HEK293 (cell line): ENCODE measurements at regions not wholly inside any gene's neighbourhood (a gene's known extent, or its start where the extent isn't known, plus 50 kb on each side); places are given as distances from the start of the nearest gene placed in this dataset.

Experiments
- CTCF ChIA-PET: fragments of 350-600 bp; formaldehyde crosslinking; extraction: SDS; loops from one replicate; lab custom pipeline; 2021; ENCODE audit warnings: antibody characterized with exemption; lab: Yijun Ruan, JAX
- POLR2A ChIA-PET: fragments of 300-600 bp; formaldehyde crosslinking; extraction: SDS; loops from one replicate; lab custom pipeline; 2020; ENCODE audit warnings: antibody characterized with exemption, inconsistent platforms; lab: Yijun Ruan, JAX
- H3K27ac ChIP-seq: fragments of 200-500 bp; sonication (Bioruptor generic); 2 replicates; pipeline ENCODE4 v1.5.1; 2014; ENCODE audit warnings: low read depth, low read length, control low read depth, inconsistent platforms; ENCODE audit errors: extremely low read depth
- H3K36me3 ChIP-seq, 2 experiments: fragments of 200-500 bp in 1 of 2; sonication (Bioruptor generic) in 1 of 2; 1 replicate in 1 of 2; 2 replicates in 1 of 2; pipeline ENCODE4 v1.5.1; 2014 to 2017; ENCODE audit warnings: inconsistent platforms in 2 of 2, low read length in 2 of 2; ENCODE audit not compliant: control insufficient read depth in 2 of 2, insufficient read depth in 1 of 2
- H3K4me1 ChIP-seq: fragments of 200-500 bp; sonication (Bioruptor generic); 2 replicates; pipeline ENCODE4 v1.5.1; 2014; ENCODE audit warnings: mild to moderate bottlenecking, low read length, inconsistent platforms; ENCODE audit not compliant: control insufficient read depth, insufficient read depth
- H3K4me3 ChIP-seq: 2 replicates; pipeline ENCODE4 v1.5.1; 2011; ENCODE audit warnings: low read depth, mild to moderate bottlenecking, control low read depth, low read length, moderate library complexity
- H3K9me3 ChIP-seq: fragments of 200-500 bp; sonication (Bioruptor generic); 2 replicates; pipeline ENCODE4 v1.5.1; 2014; ENCODE audit warnings: low read depth, low read length, inconsistent platforms; ENCODE audit not compliant: control insufficient read depth, insufficient read depth
- AEBP2 ChIP-seq: fragments of 450-650 bp; formaldehyde crosslinking; IDR thresholded peaks from 2 replicates; pipeline ENCODE4 v1.5.1; 2016; ENCODE audit warnings: missing biosample characterization, missing genetic modification characterization, borderline replicate concordance
- BCL11A ChIP-seq: fragments of 450-650 bp; formaldehyde crosslinking; IDR thresholded peaks from 2 replicates; pipeline ENCODE4 v1.5.1; 2016; ENCODE audit warnings: low read depth, missing biosample characterization, missing genetic modification characterization
- EGR2 ChIP-seq: fragments of 450-650 bp; formaldehyde crosslinking; IDR thresholded peaks from 2 replicates; pipeline ENCODE4 v1.5.1; 2016; ENCODE audit warnings: low read depth, missing biosample characterization, missing genetic modification characterization
- KLF16 ChIP-seq: fragments of 450-650 bp; formaldehyde crosslinking; IDR thresholded peaks from 2 replicates; pipeline ENCODE4 v1.5.1; 2017; ENCODE audit warnings: missing biosample characterization, missing genetic modification characterization
- SETDB1 ChIP-seq: IDR thresholded peaks from one replicate; pipeline ENCODE4 v1.6.1; 2017; ENCODE audit warnings: mild to moderate bottlenecking, low read length, moderate library complexity, mixed read lengths; ENCODE audit not compliant: insufficient read length
- ZBTB7A ChIP-seq: fragments of 450-650 bp; formaldehyde crosslinking; IDR thresholded peaks from 2 replicates; pipeline ENCODE4 v1.5.1; 2016; ENCODE audit warnings: low read depth, missing biosample characterization, missing genetic modification characterization
- ZEB2 ChIP-seq: fragments of 450-650 bp; formaldehyde crosslinking; IDR thresholded peaks from 2 replicates; pipeline ENCODE4 v1.5.1; 2016; ENCODE audit warnings: missing biosample characterization, missing genetic modification characterization
- ZNF174 ChIP-seq: fragments of 450-650 bp; formaldehyde crosslinking; IDR thresholded peaks from 2 replicates; pipeline ENCODE4 v1.5.0; 2017; ENCODE audit warnings: missing biosample characterization, mild to moderate bottlenecking, missing genetic modification characterization
- ZNF24 ChIP-seq: fragments of 450-650 bp; formaldehyde crosslinking; IDR thresholded peaks from 2 replicates; pipeline ENCODE4 v1.5.1; 2016; ENCODE audit warnings: missing biosample characterization, missing genetic modification characterization
- ZNF292 ChIP-seq: fragments of 450-650 bp; formaldehyde crosslinking; IDR thresholded peaks from 2 replicates; pipeline ENCODE4 v1.5.1; 2016; ENCODE audit warnings: low read depth, missing biosample characterization, missing genetic modification characterization, borderline replicate concordance
- ZNF398 ChIP-seq: fragments of 450-650 bp; formaldehyde crosslinking; IDR thresholded peaks from 2 replicates; pipeline ENCODE4 v1.5.1; 2017; ENCODE audit warnings: missing biosample characterization, missing genetic modification characterization
- ZNF423 ChIP-seq: fragments of 450-650 bp; formaldehyde crosslinking; IDR thresholded peaks from 2 replicates; pipeline ENCODE4 v1.5.1; 2016; ENCODE audit warnings: missing biosample characterization, missing genetic modification characterization
- ZNF513 ChIP-seq: fragments of 450-650 bp; IDR thresholded peaks from 2 replicates; pipeline ENCODE4 v1.5.1; 2018; ENCODE audit warnings: missing biosample characterization, missing genetic modification characterization
- ZNF596 ChIP-seq: fragments of 450-650 bp; IDR thresholded peaks from 2 replicates; pipeline ENCODE4 v1.5.0; 2018; ENCODE audit warnings: missing biosample characterization, mild to moderate bottlenecking, missing genetic modification characterization, moderate library complexity
- ZNF777 ChIP-seq: fragments of 450-650 bp; formaldehyde crosslinking; IDR thresholded peaks from 2 replicates; pipeline ENCODE4 v1.5.1; 2017; ENCODE audit warnings: missing biosample characterization, missing genetic modification characterization, borderline replicate concordance
- ZNF843 ChIP-seq: fragments of 450-650 bp; formaldehyde crosslinking; IDR thresholded peaks from 2 replicates; pipeline ENCODE4 v1.5.1; 2016; ENCODE audit warnings: missing biosample characterization, missing genetic modification characterization
- TF ChIP-seq, protein P1 (sequence below): fragments of 450-650 bp; formaldehyde crosslinking; conservative IDR thresholded peaks from 2 replicates; pipeline ENCODE4 v1.5.1; 2016; ENCODE audit warnings: low read depth, missing biosample characterization, missing genetic modification characterization

DNA sequence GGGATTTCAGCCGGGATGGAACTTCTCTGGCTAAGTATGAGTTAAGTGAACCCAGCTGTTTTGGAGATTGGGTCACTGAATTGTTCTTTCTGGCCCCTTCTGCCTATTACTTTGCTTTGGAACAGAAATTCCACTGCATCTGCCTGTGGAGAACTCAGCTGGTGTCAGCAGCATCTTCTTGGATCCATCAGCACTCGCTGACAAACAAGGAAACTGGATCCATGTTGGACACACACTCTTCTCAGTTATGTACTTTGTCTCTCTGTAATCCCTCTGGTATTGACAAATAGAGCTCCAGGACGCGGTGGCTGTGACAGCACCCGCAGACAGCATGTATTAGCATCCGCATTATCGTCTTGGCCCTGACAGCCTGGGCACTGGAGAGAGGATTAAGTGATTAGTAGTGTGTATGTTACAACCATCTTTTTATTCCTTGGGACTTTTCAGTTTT is 73.0 kb upstream of the BMPER start (continued):
- TF ChIP-seq KLF16 (no peak), ZNF513 (tag by site-specific recombination) (no peak), ZNF777 (no peak), ZNF423 (no peak), SETDB1 (no peak)
- TF ChIP-seq, all 188 proteins: peak for 0

DNA sequence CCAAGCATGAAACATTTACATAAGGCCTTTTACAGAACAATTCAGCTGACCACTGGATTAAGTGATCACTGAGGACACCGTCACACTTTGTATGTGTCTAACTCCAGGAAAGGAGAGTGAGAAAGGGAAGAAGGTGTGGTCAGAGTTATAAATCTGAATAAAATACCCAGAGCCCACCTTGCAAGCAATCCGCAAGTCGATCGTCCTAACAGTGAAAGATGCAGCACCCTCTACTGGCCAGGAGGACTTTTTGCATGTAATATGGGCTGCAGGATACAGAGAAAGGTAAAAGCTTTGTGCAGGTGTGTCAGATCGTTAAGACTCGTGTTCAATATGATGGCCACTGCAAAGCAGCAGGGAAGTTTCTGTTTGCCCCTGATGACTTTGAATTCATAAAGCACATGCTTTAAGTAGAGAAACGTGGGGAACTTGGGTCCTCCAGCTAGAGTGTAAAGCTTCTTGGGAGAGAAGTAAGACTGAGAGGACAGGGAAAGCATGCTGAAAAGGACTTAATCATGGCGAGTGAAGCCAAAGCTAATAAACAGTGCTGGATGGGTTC is 68.5 kb upstream of the BMPER start:
- H3K36me3 ChIP-seq = no peaks in the 10 kb centered on the region
- H3K27ac ChIP-seq = no peak overlapping the region
- no peak overlapping the region for H3K4me3 ChIP-seq
- no peak for TF ChIP-seq ZNF398 (tag by site-specific recombination)
- no peak for TF ChIP-seq ZNF292
- no peak for TF ChIP-seq ZNF174
- no peak for TF ChIP-seq ZNF843
- no peak for TF ChIP-seq ZNF596 (tag by site-specific recombination)
- no peak for TF ChIP-seq EGR2
- TF ChIP-seq ZNF24 (tag by site-specific recombination) = no peak
- no peak for TF ChIP-seq ZBTB7A (tag by site-specific recombination)
- no peak for TF ChIP-seq ZEB2 (tag by site-specific recombination)
- TF ChIP-seq AEBP2 = no peak
- no peak for TF ChIP-seq BCL11A (tag by site-specific recombination)
- TF ChIP-seq, protein P1, sequence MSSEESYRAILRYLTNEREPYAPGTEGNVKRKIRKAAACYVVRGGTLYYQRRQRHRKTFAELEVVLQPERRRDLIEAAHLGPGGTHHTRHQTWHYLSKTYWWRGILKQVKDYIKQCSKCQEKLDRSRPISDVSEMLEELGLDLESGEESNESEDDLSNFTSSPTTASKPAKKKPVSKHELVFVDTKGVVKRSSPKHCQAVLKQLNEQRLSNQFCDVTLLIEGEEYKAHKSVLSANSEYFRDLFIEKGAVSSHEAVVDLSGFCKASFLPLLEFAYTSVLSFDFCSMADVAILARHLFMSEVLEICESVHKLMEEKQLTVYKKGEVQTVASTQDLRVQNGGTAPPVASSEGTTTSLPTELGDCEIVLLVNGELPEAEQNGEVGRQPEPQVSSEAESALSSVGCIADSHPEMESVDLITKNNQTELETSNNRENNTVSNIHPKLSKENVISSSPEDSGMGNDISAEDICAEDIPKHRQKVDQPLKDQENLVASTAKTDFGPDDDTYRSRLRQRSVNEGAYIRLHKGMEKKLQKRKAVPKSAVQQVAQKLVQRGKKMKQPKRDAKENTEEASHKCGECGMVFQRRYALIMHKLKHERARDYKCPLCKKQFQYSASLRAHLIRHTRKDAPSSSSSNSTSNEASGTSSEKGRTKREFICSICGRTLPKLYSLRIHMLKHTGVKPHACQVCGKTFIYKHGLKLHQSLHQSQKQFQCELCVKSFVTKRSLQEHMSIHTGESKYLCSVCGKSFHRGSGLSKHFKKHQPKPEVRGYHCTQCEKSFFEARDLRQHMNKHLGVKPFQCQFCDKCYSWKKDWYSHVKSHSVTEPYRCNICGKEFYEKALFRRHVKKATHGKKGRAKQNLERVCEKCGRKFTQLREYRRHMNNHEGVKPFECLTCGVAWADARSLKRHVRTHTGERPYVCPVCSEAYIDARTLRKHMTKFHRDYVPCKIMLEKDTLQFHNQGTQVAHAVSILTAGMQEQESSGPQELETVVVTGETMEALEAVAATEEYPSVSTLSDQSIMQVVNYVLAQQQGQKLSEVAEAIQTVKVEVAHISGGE (tag by site-specific recombination) = no peak
- ChIA-PET POLR2A (interaction anchor here (0.7 kb wide), 1 partner anchor 34 kb away, joined by 4 read pairs; no protein-coding TSS in a partner anchor), CTCF (interaction anchor here (0.6 to 1.5 kb wide), 9 partner anchors 17 to 953 kb away, joined by 3 to 6 read pairs (median 4); no protein-coding TSS in a partner anchor)
- H3K9me3 ChIP-seq = no peaks in the 10 kb centered on the region
- H3K4me1 ChIP-seq = peaks cover 9% of the 10 kb centered on the region
